ENCODE measurements at regions not wholly inside any gene's neighbourhood (a gene's known extent, or its start where the extent isn't known, plus 50 kb on each side); places are given as distances from the start of the nearest gene placed in this dataset.

DNA sequence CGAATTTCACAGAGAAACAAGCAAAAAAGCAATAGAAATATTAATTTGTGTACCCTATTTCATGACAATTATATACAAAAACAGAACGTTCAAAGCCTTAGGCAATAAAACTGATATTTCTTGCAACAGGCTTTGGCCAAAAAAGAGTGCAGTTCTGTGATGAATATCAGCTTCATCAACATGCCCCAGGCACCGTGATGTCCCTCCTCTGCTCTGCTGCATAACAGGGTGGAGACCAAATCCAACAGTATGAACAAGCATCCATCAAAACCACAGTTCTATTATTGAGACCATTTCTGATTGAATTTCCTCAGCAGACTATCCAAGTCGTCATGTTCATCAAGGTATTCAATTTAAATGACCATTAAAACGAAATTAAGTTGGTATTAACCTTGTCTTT, 722.6 kb upstream of the NRSN1 start:
- Histone ChIP-seq H3K4me2 (ENCODE audit: extremely low read depth, insufficient read depth, low read length) (no peak overlapping the region), H3K4me3 (replicated peaks in 1 of 4; ENCODE audit: control extremely low read depth in 1 of 4, insufficient read depth in 1 of 4, low read depth in 3 of 4, low read length in 4 of 4) (no peak overlapping the region), H3K36me3 (ENCODE audit: control insufficient read depth, insufficient read depth, low read length) (no peaks in the 10 kb centered on the region), H2AFZ (ENCODE audit: low read length) (no peak overlapping the region), H3K79me2 (ENCODE audit: control insufficient read depth, insufficient read depth, low read length) (no peaks in the 10 kb centered on the region), H3K9ac (ENCODE audit: insufficient read depth, low read length) (no peak overlapping the region), H3K4me1 (ENCODE audit: control insufficient read depth, extremely low read depth, insufficient read depth, low read length) (no peaks in the 10 kb centered on the region), H3K9me3 (ENCODE audit: control insufficient read depth, insufficient read depth, low read depth, low read length) (no peaks in the 10 kb centered on the region), H4K20me1 (ENCODE audit: control insufficient read depth, extremely low read depth, insufficient read depth, low read length) (no peaks in the 10 kb centered on the region), H3K27ac (ENCODE audit: insufficient read depth, low read length) (no peak overlapping the region), H3K27me3 (ENCODE audit: control insufficient read depth, insufficient read depth, low read length) (no peaks in the 10 kb centered on the region)
- no peak for TF ChIP-seq EZH2 (IDR thresholded peaks at IDR 0.05; ENCODE audit: low read length, missing control alignments)
- TF ChIP-seq, protein P1, sequence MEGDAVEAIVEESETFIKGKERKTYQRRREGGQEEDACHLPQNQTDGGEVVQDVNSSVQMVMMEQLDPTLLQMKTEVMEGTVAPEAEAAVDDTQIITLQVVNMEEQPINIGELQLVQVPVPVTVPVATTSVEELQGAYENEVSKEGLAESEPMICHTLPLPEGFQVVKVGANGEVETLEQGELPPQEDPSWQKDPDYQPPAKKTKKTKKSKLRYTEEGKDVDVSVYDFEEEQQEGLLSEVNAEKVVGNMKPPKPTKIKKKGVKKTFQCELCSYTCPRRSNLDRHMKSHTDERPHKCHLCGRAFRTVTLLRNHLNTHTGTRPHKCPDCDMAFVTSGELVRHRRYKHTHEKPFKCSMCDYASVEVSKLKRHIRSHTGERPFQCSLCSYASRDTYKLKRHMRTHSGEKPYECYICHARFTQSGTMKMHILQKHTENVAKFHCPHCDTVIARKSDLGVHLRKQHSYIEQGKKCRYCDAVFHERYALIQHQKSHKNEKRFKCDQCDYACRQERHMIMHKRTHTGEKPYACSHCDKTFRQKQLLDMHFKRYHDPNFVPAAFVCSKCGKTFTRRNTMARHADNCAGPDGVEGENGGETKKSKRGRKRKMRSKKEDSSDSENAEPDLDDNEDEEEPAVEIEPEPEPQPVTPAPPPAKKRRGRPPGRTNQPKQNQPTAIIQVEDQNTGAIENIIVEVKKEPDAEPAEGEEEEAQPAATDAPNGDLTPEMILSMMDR (conservative IDR thresholded peaks at IDR 0.05 in 1 of 2, IDR thresholded peaks at IDR 0.05 in 1 of 2; ENCODE audit: low read depth in 1 of 2, low read length in 2 of 2) = no peak
- no peak for DNase-seq (ENCODE audit: low read depth in 2 of 2)

DNA sequence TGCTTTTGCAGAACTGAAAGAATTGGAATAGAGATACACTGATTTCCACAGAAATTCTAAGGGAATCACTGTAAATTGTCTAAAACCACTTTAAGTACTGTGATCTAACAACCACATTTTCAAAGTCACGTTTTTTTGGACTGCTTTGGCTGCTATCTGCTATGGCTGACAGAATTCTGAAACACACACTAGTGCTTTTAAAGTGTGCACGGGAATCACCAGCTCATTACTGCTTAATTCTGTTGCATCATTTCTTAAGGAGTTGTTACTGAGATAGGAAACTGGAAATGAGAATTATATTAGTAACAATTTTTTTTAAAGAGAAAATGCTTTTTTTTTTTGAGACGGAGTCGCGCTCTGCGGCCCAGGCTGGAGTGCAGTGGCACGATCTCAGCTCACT, 716.5 kb upstream of the NRSN1 start:
- TF ChIP-seq, protein P1 (conservative IDR thresholded peaks at IDR 0.05 in 1 of 2, IDR thresholded peaks at IDR 0.05 in 1 of 2; ENCODE audit: low read depth in 1 of 2, low read length in 2 of 2) = no peak
- TF ChIP-seq EZH2 (IDR thresholded peaks at IDR 0.05; ENCODE audit: low read length, missing control alignments) = no peak
- H3K79me2 ChIP-seq (ENCODE audit: control insufficient read depth, insufficient read depth, low read length) = no peaks in the 10 kb centered on the region
- H3K27me3 ChIP-seq (ENCODE audit: control insufficient read depth, insufficient read depth, low read length) = no peaks in the 10 kb centered on the region
- no peak overlapping the region for H2AFZ ChIP-seq (ENCODE audit: low read length)
- no peaks in the 10 kb centered on the region for H3K9me3 ChIP-seq (ENCODE audit: control insufficient read depth, insufficient read depth, low read depth, low read length)
- DNase-seq (ENCODE audit: low read depth in 2 of 2) = no peak
- H3K4me2 ChIP-seq (ENCODE audit: extremely low read depth, insufficient read depth, low read length) = no peak overlapping the region
- H3K27ac ChIP-seq (ENCODE audit: insufficient read depth, low read length) = no peak overlapping the region
- no peak overlapping the region for H3K4me3 ChIP-seq (replicated peaks in 1 of 4; ENCODE audit: control extremely low read depth in 1 of 4, insufficient read depth in 1 of 4, low read depth in 3 of 4, low read length in 4 of 4)
- no peaks in the 10 kb centered on the region for H3K36me3 ChIP-seq (ENCODE audit: control insufficient read depth, insufficient read depth, low read length)
- no peak overlapping the region for H3K9ac ChIP-seq (ENCODE audit: insufficient read depth, low read length)
- no peaks in the 10 kb centered on the region for H4K20me1 ChIP-seq (ENCODE audit: control insufficient read depth, extremely low read depth, insufficient read depth, low read length)
- no peaks in the 10 kb centered on the region for H3K4me1 ChIP-seq (ENCODE audit: control insufficient read depth, extremely low read depth, insufficient read depth, low read length)

DNA sequence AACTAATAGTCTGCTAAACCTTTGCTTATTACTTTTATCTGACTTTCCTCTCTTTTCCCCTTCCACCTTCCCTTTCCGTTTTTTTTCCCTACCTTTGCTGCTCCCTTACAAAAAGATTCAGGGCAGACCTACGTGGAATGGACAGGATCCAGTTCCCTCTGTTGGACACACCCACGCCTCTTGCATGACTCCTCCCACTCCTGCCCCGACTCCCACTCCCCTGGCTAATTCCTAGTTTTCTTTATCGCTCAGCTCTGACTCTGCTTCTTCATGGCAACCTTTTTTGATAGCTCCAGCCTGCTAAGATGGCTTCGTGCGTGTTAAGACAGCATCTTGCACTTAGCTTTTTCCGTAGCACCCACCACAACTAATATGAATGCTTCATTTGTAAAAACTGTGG, 715.6 kb upstream of the NRSN1 start:
- no peaks in the 10 kb centered on the region for H4K20me1 ChIP-seq (ENCODE audit: control insufficient read depth, extremely low read depth, insufficient read depth, low read length)
- DNase-seq (ENCODE audit: low read depth in 2 of 2) = no peak
- no peaks in the 10 kb centered on the region for H3K27me3 ChIP-seq (ENCODE audit: control insufficient read depth, insufficient read depth, low read length)
- H3K4me1 ChIP-seq (ENCODE audit: control insufficient read depth, extremely low read depth, insufficient read depth, low read length) = no peaks in the 10 kb centered on the region
- H3K9me3 ChIP-seq (ENCODE audit: control insufficient read depth, insufficient read depth, low read depth, low read length) = no peaks in the 10 kb centered on the region
- H3K27ac ChIP-seq (ENCODE audit: insufficient read depth, low read length) = no peak overlapping the region
- H3K4me3 ChIP-seq (replicated peaks in 1 of 4; ENCODE audit: control extremely low read depth in 1 of 4, insufficient read depth in 1 of 4, low read depth in 3 of 4, low read length in 4 of 4) = no peak overlapping the region
- H2AFZ ChIP-seq (ENCODE audit: low read length) = no peak overlapping the region
- no peaks in the 10 kb centered on the region for H3K36me3 ChIP-seq (ENCODE audit: control insufficient read depth, insufficient read depth, low read length)
- no peaks in the 10 kb centered on the region for H3K79me2 ChIP-seq (ENCODE audit: control insufficient read depth, insufficient read depth, low read length)
- TF ChIP-seq, protein P1 (conservative IDR thresholded peaks at IDR 0.05 in 1 of 2, IDR thresholded peaks at IDR 0.05 in 1 of 2; ENCODE audit: low read depth in 1 of 2, low read length in 2 of 2) = no peak
- no peak overlapping the region for H3K9ac ChIP-seq (ENCODE audit: insufficient read depth, low read length)
- no peak overlapping the region for H3K4me2 ChIP-seq (ENCODE audit: extremely low read depth, insufficient read depth, low read length)
